Endodermal cell (in vitro differentiated cells): ENCODE measurements at regions not wholly inside any gene's neighbourhood (a gene's known extent, or its start where the extent isn't known, plus 50 kb on each side); places are given as distances from the start of the nearest gene placed in this dataset.

Experiments
- DNase-seq: peaks from one replicate; pipeline ENCODE4 v3.0.0-alpha.2; 2017
- H3K27ac ChIP-seq: 2 replicates; pipeline ENCODE4 v1.5.1; 2013; ENCODE audit warnings: mild to moderate bottlenecking, low read depth, low read length, moderate library complexity
- H3K27me3 ChIP-seq: 2 replicates; pipeline ENCODE4 v1.6.1; 2013; ENCODE audit warnings: mild to moderate bottlenecking, low read length, moderate library complexity; ENCODE audit not compliant: insufficient read depth, control insufficient read depth, poor library complexity, severe bottlenecking
- H3K36me3 ChIP-seq: 2 replicates; pipeline ENCODE4 v1.7.0; 2013; ENCODE audit warnings: mild to moderate bottlenecking, low read length, moderate library complexity; ENCODE audit not compliant: control insufficient read depth, insufficient read depth
- H3K4me1 ChIP-seq: one replicate; pipeline ENCODE4 v1.7.0; 2013; ENCODE audit warnings: low read length; ENCODE audit not compliant: control insufficient read depth, insufficient read depth
- H3K4me3 ChIP-seq: 2 replicates; pipeline ENCODE4 v1.5.1; 2013; ENCODE audit warnings: mild to moderate bottlenecking, low read length, moderate library complexity
- H3K9ac ChIP-seq: 2 replicates; pipeline ENCODE4 v1.6.1; 2013; ENCODE audit warnings: mild to moderate bottlenecking, low read length, moderate library complexity; ENCODE audit not compliant: poor library complexity, severe bottlenecking; ENCODE audit errors: extremely low read depth
- H3K9me3 ChIP-seq: 2 replicates; pipeline ENCODE4 v1.6.1; 2013; ENCODE audit warnings: mild to moderate bottlenecking, low read length, moderate library complexity; ENCODE audit not compliant: control insufficient read depth
- H3K27ac Mint-ChIP-seq: 2 replicates; pipeline ENCODE4 v1.8.0; 2020; ENCODE audit warnings: mixed read lengths
- H3K27me3 Mint-ChIP-seq: 2 replicates; pipeline ENCODE4 v1.8.0; 2021; ENCODE audit warnings: mild to moderate bottlenecking, mixed read lengths; ENCODE audit not compliant: insufficient read depth
- H3K36me3 Mint-ChIP-seq: 2 replicates; pipeline ENCODE4 v1.8.0; 2020; ENCODE audit warnings: low read depth, mixed read lengths
- H3K4me1 Mint-ChIP-seq: 2 replicates; pipeline ENCODE4 v1.8.0; 2020; ENCODE audit warnings: mixed read lengths
- H3K4me3 Mint-ChIP-seq: 2 replicates; pipeline ENCODE4 v1.8.0; 2020; ENCODE audit warnings: mild to moderate bottlenecking, moderate library complexity, mixed read lengths
- H3K9me3 Mint-ChIP-seq: 2 replicates; pipeline ENCODE4 v1.8.0; 2020; ENCODE audit warnings: mild to moderate bottlenecking, mixed read lengths
- CTCF ChIP-seq: fragments of 200-600 bp; sonication (generic); conservative IDR thresholded peaks from 2 replicates; pipeline ENCODE4 v1.5.0; 2021; ENCODE audit warnings: antibody characterized with exemption, mild to moderate bottlenecking
- WGBS, 2 experiments: methylation state at CpG; one replicate each; pipeline versions ENCODE4 v1.1.5 to v1.1.7; 2013; ENCODE audit warnings: missing lambda C conversion rate in 2 of 2, mixed read lengths in 1 of 2; ENCODE audit not compliant: insufficient coverage in 1 of 2, insufficient read length in 1 of 2; 5-methylcytosine and 5-hydroxymethylcytosine counted together

- no peaks in the 10 kb centered on the region for H3K36me3 ChIP-seq
- H3K36me3 Mint-ChIP-seq = no peaks in the 10 kb centered on the region
- H3K9me3 Mint-ChIP-seq = no peaks in the 10 kb centered on the region
- TF ChIP-seq CTCF = no peak
- no peak overlapping the region for H3K4me3 Mint-ChIP-seq
- DNase-seq = no peak
- peaks cover 5% of the 10 kb centered on the region for H3K4me1 ChIP-seq
- H3K9me3 ChIP-seq = no peaks in the 10 kb centered on the region
- H3K4me3 ChIP-seq = no peak overlapping the region
- no peak overlapping the region for H3K27ac Mint-ChIP-seq
- H3K27me3 Mint-ChIP-seq = no peaks in the 10 kb centered on the region
- 93 to 98% methylated on average over 6 to 7 of the region's 7 CpGs for WGBS, 2 experiments
- no peaks in the 10 kb centered on the region for H3K27me3 ChIP-seq
- H3K27ac ChIP-seq = no peak overlapping the region
- no peak overlapping the region for H3K9ac ChIP-seq
- H3K4me1 Mint-ChIP-seq = peaks cover 4% of the 10 kb centered on the region
These were observed 84.6 kb upstream of the PACRGL start for GRCh38 chr4:20615486-20616260.

GRCh38 chr4:20616313-20616712 is 83.9 kb upstream of the PACRGL start:
- Histone ChIP-seq H3K9me3 (no peaks in the 10 kb centered on the region), H3K27me3 (no peaks in the 10 kb centered on the region), H3K4me1 (peaks cover 5% of the 10 kb centered on the region), H3K27ac (no peak overlapping the region), H3K4me3 (no peak overlapping the region), H3K9ac (no peak overlapping the region), H3K36me3 (no peaks in the 10 kb centered on the region)
- Mint-ChIP-seq H3K4me1 (peaks cover 4% of the 10 kb centered on the region), H3K9me3 (no peaks in the 10 kb centered on the region), H3K27ac (no peak overlapping the region), H3K4me3 (no peak overlapping the region), H3K36me3 (no peaks in the 10 kb centered on the region), H3K27me3 (no peaks in the 10 kb centered on the region)
- TF ChIP-seq CTCF = no peak
- DNase-seq = no peak

- no peaks in the 10 kb centered on the region for H3K9me3 ChIP-seq
- Mint-ChIP-seq H3K4me1 (peaks cover 4% of the 10 kb centered on the region), H3K4me3 (no peak overlapping the region), H3K27me3 (no peaks in the 10 kb centered on the region), H3K27ac (no peak overlapping the region), H3K9me3 (no peaks in the 10 kb centered on the region), H3K36me3 (no peaks in the 10 kb centered on the region)
- TF ChIP-seq CTCF = no peak
- H3K4me1 ChIP-seq = peaks cover 5% of the 10 kb centered on the region
- H3K9ac ChIP-seq = no peak overlapping the region
- H3K27me3 ChIP-seq = no peaks in the 10 kb centered on the region
- no peak for DNase-seq
- 90 to 100% methylated on average over 8 of the region's 8 CpGs for WGBS, 2 experiments
- no peaks in the 10 kb centered on the region for H3K36me3 ChIP-seq
- H3K27ac ChIP-seq = no peak overlapping the region
- no peak overlapping the region for H3K4me3 ChIP-seq
These were observed 83.4 kb upstream of the PACRGL start for GRCh38 chr4:20616848-20617247.
